ENCODE measurements at regions not wholly inside any gene's neighbourhood (a gene's known extent, or its start where the extent isn't known, plus 50 kb on each side); places are given as distances from the start of the nearest gene placed in this dataset.

- TF ChIP-seq CTCF (IDR thresholded peaks at IDR 0.05; ENCODE audit: low read length) = no peak
- no peak for TF ChIP-seq EZH2phosphoT487 (IDR thresholded peaks at IDR 0.05; ENCODE audit: low read length)
- TF ChIP-seq EZH2 (optimal IDR thresholded peaks at IDR 0.05; ENCODE audit: low read depth, low read length) = no peak
Observed at GRCh38 chr1:238549137-238549536, 658.4 kb upstream of the ZP4 start.

Measured in MM.1S (cell line).